ENCODE measurements at regions not wholly inside any gene's neighbourhood (a gene's known extent, or its start where the extent isn't known, plus 50 kb on each side); places are given as distances from the start of the nearest gene placed in this dataset.
"Not testable (repeated sequence)": the region's sequence is repeated elsewhere in the genome, so short reads cannot be mapped to it uniquely, and the experiment has no call there.

DNA sequence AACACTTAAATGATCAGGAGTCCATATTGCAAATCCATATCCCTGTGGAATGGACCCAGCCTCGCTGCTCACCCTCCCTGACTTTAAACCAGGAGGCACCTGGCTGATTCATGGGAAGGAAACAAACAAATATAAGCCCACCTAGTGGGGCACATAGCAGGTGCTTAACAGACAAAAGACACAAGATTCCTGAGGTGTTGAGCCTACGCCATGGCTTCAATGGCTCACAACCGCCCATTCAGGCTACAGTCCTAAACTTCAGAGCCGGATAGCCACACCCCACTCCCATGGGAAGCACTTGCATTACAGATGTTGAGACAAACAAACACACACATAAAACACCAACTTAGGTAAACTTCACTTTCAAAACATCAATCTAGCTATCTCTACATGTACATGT is 359.9 kb downstream of the ICE1 start:
- no peak for DNase-seq

GRCh38 chr5:5781335-5781734 is 358.9 kb downstream of the ICE1 start:
- DNase-seq = no peak

- no peak for DNase-seq
Measured at GRCh38 chr5:5780253-5780652, 357.8 kb downstream of the ICE1 start.

GRCh38 chr5:5777013-5777412 is 354.5 kb downstream of the ICE1 start:
- no peak for DNase-seq

GRCh38 chr5:5772202-5772601 is 349.7 kb downstream of the ICE1 start:
- no peak for DNase-seq

- DNase-seq = no peak
Measured at GRCh38 chr5:5770825-5771224, 348.3 kb downstream of the ICE1 start.

DNA sequence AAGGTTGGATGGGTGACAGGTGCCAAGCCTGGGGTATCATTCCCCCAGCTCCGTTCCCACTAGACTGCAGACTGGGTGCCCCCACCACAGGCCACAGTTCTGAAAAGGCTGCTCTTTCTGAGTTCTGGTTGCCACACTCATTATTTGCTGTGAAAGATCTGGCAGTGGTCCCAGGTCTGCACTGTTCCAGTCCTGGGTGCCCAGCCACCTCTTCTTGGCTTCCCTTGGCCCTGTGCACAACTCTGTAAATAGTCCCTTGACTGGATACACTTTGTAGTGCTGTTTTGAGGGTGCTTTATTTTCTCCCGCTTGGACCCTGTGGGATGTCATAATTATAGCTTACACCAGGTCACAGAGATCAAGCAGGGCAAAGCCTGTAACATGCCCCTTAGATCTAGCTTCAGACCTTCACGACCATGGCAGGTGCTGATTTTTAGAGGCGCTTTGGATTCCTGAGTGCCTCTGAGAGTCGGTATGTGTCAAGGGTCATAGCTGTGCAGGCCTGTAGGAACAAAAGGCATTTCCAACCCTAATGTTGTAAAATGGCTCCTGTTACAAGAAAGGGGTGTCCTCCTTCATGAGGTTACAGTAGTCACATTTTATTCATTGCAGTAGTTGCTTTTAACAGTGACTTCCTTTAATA is 344.9 kb downstream of the ICE1 start:
- DNase-seq = no peak

GRCh38 chr5:5765066-5765850 is 342.8 kb downstream of the ICE1 start:
- DNase-seq = no peak

- DNase-seq = no peak
Measured at GRCh38 chr5:5764246-5764645, 341.8 kb downstream of the ICE1 start.

DNA sequence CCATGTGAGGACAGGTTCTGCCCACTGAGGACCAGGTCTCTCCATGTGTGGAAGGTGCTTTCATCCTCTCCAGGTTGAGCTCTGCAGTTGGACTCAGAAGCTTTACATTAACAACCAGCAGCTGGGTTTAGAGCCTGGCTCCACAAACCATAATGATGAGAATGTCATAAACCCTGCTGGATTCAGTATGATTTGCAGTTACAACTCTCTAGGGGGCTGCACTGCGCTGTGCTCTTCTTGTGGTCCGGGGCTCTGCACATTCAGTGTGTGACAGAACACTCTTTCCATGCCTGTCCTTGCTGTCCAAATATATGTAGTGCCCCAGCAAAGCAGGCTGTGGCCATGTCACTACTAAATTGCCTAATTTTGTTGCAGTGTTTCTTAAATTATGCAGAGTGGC is 334.3 kb downstream of the ICE1 start:
- no peak for DNase-seq

DNA sequence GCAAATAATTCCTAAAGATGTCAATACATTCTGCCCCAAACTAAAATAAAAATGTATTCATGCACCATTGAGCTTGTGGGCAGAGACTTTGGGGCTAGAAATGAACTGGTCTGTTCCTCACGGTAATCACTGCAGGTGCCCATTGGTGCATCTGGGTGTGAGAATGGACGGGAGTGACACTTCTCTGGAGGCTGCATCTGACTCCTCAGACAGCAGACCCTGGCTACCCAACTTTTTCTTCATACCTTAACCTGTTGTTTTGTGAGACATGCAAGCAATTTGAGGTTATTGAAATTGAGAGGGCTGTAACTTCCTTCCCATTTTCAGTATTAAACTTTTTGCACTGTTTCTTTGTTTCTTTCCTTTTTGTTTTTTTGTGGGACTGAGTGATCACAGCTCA is 333.4 kb downstream of the ICE1 start:
- no peak for DNase-seq

GRCh38 chr5:5752844-5753243 is 330.4 kb downstream of the ICE1 start:
- no peak for DNase-seq

DNA sequence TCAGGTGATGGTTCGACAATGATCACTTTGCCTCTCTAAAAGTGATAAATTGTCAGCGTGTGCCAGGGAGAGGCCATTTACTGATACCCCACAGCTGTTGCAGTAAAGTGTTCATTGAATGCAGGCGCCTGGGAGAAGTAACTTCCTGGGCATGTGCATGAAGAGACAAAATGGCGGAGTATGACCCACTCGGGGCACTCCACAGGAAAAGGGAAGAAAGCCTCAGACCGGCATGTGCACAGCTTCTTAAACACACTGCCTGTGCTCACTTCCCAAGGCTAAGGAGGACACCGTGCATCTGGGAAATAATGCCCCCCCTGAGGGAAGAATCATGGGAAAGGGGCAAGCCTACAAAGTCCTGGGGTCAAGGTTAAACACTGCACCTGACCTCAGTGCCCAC is 329.5 kb downstream of the ICE1 start:
- DNase-seq = no peak

DNA sequence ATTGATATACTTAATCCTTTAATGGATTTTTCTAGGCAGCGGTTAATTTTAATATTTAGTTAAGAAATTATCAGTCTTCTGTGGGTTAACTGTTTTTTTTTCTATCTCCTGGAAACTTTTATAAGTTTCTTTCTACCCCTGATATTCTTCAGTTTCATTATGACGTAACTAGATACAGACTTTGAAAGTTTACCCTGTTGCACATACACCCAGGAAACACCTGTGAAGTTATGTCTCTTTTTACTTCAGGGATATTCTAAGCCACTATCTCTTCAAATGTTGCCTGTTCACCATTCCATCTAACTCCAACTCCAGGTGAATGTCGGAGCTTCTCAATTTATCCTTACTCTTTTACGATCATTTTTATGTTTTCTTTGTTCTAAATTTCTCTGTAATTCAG is 329.0 kb downstream of the ICE1 start:
- DNase-seq = no peak

GRCh38 chr5:5741418-5741817 is 318.9 kb downstream of the ICE1 start:
- DNase-seq = no peak

- no peak for DNase-seq
Measured at GRCh38 chr5:5739490-5739945, 317.0 kb downstream of the ICE1 start.

DNA sequence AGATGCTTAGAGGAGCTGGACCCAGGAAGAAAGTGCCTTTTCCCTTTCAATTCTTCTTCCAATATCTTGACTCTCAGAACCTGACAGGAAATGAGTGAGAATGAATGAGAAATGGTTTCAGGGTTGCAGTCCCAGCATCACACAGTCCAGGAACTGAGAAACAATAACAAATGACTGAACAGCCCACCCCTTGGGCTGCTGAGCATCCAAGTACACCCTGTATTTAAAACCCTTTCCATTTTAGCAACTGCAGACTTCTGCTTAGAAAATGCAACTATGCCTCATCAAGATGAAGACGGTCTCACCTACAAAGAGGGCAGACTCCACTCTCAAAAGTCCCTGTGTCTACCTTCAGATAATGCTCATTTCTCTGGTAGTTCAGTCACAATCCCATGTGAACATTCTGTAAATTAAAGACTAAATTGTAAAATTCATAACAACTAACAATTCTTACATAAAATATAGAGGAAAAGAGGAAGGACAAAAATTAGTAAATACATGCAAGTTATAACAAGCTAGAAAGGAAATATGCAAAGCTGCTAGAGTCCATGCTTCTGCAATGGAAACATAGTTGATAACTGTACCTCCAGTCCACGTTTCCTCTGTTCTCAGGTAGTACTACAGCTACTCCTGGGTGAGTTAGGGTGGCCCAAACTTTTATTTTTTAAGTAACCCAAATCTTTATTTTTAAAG is 316.5 kb downstream of the ICE1 start:
- DNase-seq = no peak

- no peak for DNase-seq
Measured at GRCh38 chr5:5736007-5736406, 313.5 kb downstream of the ICE1 start.

GRCh38 chr5:5733058-5733457 is 310.6 kb downstream of the ICE1 start:
- not testable (repeated sequence) for DNase-seq

GRCh38 chr5:5726401-5726800 is 303.9 kb downstream of the ICE1 start:
- DNase-seq = no peak

DNA sequence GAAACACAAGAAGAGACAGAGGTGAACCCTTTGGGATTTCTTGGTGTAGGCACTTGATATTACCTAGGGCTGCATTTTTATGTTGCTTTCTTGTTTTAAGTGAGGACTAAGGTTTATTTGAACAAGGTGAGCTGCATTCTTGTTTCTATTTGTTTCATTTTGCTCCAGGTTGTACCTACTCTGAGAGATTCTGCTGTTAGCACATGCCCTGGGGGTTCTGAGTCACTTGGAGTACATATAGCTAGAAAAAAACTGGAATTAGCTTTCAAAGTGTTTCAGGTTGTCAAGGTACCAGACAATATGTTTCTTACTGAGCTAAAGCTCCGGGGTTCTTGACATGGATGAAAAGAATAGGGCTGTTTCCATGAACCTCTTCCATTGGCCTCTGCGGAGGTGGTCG is 299.4 kb downstream of the ICE1 start:
- no peak for DNase-seq

DNA sequence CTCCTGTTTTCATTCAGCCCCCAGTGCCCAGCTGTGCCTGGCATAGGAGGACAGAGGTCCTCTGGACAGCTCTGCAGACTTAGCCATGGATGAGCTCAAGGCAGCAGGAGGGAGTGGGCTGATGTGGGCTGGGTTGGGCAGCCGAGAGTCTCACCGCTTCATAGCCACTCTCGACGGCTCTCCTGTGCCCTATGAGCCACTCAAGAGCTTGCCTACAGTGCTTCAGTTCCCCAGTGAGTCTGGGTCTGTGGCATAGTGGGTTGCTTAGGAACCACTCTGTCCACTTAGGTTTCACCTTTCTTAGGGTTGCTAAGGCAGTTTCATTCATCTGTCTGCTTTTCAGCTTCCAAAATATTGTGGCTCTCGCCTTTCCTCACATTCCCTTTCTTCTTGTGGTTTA is 296.8 kb downstream of the ICE1 start:
- no peak for DNase-seq

DNA sequence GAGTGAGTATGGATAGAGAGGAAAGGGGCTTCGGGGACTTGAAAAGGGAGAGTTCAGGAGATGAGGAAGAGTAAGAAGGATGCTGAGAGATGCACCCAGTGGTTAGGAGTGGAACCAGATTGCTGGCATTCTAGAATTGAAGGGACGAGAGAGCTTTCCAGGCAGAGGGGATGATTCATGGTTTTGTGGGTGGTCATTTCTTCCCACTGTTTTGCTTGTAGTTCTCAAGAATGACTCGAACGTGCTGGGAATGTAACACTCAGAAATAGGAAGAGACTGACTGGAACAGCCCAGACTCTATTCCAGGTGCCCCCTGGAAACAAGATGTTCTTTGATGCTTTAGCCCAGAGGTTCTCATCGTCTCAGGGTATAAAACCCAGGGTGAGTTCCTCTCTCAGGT is 294.2 kb downstream of the ICE1 start:
- DNase-seq = no peak

DNA sequence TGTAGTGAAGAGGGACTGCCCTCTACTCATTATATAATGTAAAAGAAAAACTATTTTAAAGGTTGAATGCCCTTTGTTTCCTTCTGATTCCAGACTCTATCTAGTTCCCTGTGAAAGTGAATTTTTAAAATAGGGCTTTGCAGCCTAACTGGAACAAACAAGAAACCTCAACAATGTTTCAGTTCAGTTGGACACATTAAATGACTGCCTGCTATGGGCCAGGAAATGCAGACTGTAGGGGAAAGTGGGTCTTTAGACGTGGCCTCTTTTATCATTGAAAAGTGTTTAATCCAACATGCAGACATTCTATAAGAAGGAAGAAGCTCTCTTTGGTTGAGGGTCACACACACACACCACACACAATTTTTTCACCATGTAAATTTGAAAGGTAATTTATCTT is 289.1 kb downstream of the ICE1 start:
- DNase-seq = no peak

Data from stimulated activated CD4-positive, alpha-beta T cell treated with anti-CD3 and anti-CD28 coated beads, Interleukin-2, amount 100 ng/mL, for 48 hours (primary cell).